ENCODE measurements at regions not wholly inside any gene's neighbourhood (a gene's known extent, or its start where the extent isn't known, plus 50 kb on each side); places are given as distances from the start of the nearest gene placed in this dataset.

DNA sequence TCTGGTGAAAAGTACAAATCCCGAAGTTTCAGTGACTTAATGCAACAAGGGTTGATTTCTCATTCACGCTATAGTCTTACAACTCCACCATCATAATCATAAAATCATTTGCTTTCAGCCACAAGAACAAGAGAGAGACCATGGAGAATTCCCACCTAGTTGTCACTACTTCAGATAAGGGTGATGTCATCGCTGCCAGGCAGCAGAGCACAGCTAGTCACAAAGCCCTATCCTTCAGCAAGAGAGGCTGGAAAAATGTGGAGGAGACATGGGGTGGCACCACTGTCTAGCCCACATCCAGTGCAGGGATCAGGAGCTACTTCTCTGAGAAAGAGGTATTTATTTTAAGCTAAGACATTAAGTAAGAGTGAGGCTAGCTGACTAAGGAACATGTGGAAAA is 356.1 kb downstream of the YTHDC2 start:
- TF ChIP-seq, protein P1, sequence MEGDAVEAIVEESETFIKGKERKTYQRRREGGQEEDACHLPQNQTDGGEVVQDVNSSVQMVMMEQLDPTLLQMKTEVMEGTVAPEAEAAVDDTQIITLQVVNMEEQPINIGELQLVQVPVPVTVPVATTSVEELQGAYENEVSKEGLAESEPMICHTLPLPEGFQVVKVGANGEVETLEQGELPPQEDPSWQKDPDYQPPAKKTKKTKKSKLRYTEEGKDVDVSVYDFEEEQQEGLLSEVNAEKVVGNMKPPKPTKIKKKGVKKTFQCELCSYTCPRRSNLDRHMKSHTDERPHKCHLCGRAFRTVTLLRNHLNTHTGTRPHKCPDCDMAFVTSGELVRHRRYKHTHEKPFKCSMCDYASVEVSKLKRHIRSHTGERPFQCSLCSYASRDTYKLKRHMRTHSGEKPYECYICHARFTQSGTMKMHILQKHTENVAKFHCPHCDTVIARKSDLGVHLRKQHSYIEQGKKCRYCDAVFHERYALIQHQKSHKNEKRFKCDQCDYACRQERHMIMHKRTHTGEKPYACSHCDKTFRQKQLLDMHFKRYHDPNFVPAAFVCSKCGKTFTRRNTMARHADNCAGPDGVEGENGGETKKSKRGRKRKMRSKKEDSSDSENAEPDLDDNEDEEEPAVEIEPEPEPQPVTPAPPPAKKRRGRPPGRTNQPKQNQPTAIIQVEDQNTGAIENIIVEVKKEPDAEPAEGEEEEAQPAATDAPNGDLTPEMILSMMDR (IDR thresholded peaks at IDR 0.05 in 8 of 11, conservative IDR thresholded peaks at IDR 0.05 in 3 of 11) = no peak
- TF ChIP-seq POLR2A (IDR thresholded peaks at IDR 0.05) (no peak), POLR2AphosphoS5 (IDR thresholded peaks at IDR 0.05) (no peak)
